NCI-H1048 (cell line): ENCODE measurements at regions not wholly inside any gene's neighbourhood (a gene's known extent, or its start where the extent isn't known, plus 50 kb on each side); places are given as distances from the start of the nearest gene placed in this dataset.
A peak's percentile ranks its signal among the peaks of the same experiment; 100 is the strongest.
"Not testable (repeated sequence)": the region's sequence is repeated elsewhere in the genome, so short reads cannot be mapped to it uniquely, and the experiment has no call there.

Experiments
- DNase-seq: peaks from one replicate; lab custom pipeline; 2025; lab: John Stamatoyannopoulos, UW

DNA sequence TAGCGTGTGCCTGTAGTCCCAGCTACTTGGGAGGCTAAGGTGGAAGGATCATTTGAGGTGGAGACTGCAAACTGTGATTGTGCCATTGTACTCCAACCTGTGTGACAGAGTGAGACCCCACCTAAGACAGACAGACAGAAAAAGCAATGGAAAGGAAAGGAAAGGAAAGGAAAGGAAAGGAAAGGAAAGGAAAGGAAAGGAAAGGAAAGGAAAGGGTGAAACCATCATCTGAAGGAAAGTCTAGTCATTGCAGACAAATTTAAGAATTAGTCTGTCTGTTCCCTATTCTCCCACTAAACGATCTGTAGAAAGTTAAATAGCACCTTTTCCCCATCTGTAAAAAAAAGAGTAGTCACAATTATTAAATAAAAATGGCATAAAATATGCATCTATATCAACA, 91.1 kb upstream of the SKAP2 start:
- no peak for DNase-seq

DNA sequence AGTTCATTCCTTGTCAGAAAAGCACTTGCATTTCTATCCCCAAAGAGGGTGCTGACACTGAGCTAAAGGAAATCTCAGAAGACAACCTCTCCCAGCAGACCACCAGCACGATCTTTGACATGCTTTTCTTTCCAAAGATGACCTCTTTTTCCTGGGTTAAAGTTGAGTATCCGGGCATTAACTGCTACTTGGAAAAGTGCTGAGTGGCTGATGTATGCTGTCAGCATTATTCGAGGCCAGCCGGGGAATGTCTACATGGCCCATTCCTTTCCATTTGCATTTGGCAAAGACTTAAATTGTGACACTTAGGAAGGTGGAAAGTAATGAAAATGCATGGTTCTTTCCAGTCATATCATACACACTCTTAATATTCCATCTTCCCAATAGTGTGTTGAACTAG, 90.6 kb upstream of the SKAP2 start:
- DNase-seq: no peak

DNA sequence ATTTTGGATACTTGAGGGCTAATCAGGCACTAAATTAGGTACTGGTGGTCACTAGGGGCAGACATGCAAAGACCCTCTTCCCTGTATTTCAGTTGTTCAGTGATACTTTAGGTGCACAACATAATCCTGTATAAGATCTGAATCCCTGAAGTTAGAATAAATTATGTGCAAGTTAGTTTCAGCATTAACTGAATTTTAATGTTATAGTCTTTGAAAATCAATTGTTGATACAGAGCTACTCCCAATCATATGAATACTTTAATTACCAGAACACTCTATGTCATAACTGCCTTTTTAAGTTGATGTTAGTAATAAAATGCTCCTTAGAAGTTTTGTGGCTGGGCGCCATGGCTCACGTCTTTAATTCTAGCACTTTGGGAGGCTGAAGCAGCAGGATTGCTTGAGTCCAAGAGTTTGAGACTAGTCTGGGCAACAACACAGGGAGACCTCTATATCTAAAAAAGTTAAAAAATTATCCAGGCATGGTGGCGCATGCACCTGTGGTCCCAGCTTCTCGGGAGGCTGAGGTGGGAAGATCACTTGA, 87.1 kb upstream of the SKAP2 start:
- DNase-seq: no peak

DNA sequence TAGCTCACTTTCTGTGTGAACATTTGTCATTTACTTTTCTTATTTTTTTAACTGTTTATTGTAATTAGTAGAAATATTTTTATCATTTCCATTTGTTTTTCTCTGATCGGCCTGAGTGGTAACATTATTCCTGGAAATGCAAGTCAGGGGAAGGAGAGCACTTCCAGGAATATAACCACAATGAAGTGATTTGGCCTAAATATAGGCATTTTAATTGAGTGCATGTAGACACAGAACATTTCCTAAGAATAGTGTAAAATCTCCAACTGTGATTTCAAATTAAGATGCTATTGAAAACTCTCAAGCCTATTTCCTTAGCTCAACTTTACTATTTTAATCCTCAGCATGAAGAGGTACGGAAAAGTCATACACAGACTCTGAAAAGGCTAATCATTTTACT, 86.5 kb upstream of the SKAP2 start:
- DNase-seq: no peak

DNA sequence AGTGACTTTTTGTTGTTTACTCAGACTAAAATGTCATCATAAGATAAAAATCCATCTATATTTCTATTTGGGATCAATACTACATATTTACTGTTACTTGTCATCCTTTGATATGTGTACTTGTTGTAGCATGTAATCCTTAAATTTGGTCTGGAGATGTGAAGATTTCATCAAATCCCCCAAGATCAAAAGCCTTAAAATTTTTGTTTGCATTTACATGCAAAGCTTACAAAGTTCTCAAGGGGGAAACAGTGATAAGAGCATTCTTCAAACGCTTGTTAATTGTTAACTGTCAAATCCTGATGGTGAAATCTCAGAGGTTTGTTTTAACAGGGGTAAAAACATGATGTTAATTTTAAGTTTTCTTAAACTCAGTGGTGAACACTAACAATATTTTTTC, 84.9 kb upstream of the SKAP2 start:
- DNase-seq: no peak

DNA sequence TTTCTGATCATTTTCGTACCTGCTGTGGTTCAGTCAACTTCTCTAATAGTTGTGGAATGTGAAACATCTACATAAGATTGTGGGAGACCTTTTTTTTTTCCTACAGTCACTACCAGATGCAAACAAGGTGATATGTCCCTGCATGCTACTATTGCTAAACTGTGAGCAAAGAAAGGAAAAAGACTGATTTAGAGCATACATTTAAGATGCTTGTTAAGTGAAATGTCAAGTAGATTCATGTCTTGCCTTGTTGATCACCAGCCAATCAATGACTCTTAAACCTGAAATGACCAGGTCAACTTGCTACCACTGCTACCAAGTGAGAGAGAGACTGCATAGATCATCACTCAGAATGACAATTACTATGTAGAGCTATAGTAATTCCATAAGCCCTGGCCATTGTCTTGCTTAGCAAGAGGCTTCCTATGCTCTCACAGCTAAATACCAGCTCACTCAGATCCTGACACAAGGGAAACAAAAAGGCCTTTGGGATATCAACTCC, 84.3 kb upstream of the SKAP2 start:
- no peak for DNase-seq

DNA sequence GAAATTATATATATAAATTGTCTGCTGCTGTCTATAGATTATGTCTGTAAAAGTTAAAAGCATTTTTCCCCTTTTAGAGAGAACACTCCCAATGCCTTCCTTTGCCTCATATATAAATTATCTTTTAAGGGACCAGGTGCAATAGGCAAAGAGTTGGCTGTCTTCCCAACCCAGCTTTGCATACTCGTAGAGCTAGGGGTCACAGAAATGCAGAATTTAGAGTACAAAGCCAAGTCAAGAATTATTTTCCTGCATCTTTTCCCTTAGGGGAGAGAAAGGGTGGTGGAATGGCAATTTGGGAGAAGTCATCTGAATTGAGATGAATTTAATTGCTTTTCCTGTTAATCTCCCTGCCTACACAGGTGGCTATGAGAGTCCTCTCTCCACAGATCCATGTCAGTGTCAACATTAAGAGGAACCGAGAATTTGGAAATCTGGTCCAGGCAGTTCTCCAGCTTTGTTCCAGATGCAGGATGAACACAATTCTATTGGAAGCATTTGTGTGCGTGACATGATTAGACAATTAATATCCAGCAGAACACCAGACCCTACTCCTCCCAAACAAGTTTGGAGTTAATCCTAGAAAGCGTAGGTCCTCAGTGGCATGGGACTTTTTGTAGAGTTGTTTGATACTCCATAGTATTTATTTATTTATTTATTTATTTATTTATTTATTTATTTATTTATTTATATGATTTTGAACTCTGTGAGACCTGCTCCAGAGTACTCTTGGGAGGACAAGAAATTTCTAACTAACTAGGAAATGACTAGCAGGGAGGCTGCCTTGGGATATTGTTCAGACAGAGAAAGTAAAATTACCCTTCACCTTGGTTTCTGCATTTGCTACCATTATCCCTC, 80.3 kb upstream of the SKAP2 start:
- peak; percentile 82 for DNase-seq

DNA sequence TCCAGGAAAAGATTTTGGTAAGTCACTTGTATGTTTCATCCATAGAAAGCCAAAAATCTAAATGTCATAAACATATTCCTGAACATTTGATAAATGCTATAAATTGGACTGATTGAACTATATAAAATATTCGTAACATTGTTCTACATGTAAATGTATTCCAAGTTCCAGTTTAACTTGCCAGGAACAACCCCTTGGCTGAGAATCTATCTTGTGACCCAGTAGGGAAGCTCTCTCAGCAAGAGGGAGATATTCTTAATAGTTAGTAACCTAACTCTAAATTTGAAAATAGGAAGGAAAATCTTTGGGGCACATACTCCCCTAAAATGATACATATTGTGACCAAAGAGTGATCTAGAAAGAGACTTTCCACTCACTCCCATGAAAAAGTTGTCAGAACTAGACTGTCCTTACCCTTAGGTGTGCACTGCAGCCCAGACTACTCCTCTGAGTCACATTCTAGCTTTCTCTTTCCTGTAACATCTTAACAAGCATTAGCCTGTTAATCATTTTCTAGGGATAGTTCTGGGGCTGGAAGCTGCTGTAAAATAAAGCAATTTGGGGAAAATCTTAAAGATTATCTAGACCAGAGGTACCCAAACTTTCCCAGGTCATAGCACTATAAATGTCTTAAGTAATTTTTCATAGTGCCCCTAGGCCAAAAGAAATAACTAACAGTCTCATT, 73.7 kb upstream of the SKAP2 start:
- DNase-seq: no peak

DNA sequence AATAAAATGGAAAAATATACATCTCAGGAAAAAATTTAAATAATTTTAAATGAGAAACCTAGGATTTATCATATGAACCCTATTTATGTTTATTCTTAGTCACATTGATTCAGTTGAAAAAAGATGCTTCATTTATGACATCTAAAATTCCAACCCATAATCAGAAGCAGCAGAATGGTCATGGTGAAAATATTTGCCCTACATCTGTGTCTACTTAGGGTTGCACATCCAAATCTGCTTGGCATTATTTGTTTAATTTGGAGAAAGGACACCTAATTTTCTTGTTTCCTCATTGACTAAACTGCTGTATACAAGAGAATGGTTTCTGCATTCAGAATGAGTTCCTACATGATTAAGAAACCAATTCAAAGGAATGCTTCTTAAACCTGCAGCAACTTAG, 72.9 kb upstream of the SKAP2 start:
- no peak for DNase-seq

DNA sequence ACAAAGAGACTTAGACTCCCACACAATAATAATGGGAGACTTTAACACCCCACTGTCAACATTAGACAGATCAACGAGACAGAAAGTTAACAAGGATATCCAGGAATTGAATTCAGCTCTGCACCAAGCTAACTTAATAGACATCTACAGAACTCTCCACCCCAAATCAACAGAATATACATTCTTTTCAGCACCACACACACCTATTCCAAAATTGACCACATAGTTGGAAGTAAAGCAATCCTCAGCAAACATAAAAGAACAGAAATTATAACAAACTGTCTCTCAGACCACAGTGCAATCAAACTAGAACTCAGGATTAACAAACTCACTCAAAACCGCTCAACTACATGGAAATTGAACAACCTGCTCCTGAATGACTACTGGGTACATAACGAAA, 68.2 kb upstream of the SKAP2 start:
- DNase-seq: not testable (repeated sequence)

DNA sequence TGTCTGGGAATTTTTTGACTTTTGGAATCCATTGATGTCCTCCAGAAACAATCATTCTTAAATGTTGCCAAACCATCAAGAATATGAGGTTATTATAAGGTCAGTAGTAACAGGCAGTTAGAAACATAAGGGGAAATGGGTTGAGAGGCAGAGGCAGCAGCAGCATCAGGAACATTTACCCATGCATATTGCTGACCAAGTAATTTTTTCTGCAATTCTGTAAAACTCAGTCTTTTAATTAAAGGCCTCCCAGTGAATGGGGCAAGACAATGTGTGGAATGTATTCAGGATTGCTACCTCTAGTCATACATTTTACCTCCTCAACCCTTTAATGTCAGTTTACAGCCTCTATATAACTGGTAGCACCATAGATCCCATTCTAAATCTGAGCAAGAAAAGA, 66.5 kb upstream of the SKAP2 start:
- DNase-seq: no peak

DNA sequence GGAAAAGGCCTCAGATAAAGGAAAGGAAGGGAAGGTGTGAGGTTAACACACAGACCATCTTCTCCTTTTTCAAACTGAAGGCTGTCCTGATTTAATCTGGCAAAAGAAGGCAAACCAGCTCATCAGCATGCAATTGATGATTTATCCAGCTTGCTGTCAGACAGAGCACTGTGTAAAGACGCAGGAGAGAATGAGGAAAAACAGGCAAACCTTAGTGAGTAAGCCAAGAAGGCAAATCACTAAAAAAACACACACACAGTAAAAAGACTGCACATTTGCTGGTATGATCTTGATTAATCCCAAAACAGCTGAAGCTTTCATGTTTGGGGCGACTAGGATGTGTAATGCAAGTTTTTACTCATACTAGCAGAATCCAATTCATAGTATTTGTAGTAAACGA, 65.8 kb upstream of the SKAP2 start:
- DNase-seq: no peak

DNA sequence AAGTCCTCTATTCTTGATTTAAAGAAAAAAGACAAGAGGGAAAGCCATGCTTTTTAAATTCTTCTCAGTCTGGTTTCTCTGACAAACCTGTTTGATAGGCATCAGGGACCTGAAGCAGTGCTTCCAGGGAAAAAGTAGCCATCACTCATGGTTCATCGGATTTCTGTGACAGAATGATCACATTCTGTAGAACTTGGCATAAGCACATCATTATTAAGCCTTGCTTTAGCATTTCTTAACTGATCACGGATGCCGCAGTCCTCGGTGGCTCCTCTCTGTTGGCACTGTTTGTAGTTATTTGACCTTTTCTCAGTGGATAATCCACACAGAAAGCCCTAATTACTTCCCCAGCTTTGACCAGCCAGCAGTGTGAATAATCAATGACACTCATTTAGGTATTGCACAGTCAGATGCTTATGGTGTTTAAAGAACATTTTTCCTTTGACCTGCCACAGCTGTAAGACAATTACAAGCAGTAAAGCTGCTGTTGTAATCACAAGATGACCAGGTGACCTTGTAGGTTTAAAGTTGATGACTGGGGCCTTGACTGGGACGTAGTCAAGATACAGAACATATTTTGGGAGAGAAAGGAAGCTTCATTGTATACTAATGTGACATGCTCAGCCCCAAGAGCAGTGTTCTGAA, 64.4 kb upstream of the SKAP2 start:
- no peak for DNase-seq

DNA sequence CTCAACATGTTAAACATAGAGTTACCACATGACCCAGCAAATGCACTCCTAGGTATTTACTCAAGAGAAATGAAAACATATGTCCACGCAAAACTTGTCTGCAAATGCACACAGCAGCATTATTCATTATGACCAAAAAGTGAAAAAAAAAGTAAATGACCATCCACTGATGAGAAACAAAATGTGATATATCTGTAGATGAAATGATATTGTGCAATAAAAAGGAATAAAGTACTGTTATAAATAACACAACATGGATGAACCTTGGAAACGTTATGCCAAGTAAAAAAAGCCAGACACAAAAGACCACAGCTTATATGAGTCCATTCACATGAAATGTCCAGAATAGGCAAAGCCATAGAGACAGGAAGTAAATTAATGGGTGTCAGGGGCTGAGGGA, 61.4 kb upstream of the SKAP2 start:
- DNase-seq: no peak

DNA sequence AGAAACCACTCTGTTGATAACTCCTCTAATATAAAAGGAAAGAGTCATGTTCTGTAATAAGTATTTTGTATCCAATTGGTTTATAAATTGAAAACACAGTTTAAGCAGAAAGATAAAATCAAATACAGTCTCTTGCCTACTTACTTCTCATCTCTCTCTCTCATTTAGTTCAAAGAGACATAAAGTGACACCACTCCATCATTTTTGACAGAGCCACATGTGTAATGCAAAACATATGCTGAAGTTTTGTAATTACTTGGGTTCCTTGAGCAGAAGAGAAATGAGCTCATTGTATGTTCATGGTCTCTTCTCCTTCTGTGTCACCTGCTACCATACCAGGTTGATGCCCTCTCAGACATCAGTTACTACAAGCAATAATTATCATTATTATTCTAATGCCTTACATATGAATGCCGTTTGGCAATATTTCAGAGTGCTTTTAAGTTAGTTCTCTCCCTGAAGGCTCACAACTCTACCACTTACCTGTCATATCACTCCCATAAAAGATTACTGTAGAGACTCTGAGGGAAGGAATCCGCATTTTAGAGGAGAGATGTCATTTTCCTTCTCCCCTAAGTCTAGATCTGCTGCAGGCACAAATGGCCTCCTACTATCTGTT, 59.9 kb upstream of the SKAP2 start:
- DNase-seq: no peak

DNA sequence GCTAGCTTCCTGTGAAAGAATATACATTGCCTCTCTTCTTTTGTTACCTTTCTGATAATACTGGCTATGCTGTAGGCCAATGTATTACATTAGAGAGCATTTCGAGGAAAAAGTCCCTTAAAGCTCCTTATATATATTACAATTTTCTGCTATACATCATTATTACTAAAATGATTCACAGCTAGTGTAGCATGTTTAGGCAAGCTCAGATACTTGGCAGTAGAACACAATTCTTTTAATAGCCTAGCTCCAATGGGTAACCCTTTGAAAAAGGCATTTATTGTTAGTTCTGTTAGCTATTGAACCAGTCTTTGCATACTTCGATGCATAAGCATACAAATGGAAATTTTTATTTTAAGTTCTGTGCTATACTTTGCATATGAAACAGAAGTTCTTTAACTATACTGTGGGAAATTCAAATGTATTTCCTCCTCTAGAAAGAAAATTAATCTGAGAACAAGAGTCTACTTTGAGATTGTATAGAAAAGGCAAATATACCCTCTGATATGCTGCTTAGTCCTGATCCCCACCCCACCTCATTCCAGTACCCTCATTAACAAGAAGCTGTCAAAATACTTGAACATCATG, 55.6 kb upstream of the SKAP2 start:
- peak; percentile 91 for DNase-seq

DNA sequence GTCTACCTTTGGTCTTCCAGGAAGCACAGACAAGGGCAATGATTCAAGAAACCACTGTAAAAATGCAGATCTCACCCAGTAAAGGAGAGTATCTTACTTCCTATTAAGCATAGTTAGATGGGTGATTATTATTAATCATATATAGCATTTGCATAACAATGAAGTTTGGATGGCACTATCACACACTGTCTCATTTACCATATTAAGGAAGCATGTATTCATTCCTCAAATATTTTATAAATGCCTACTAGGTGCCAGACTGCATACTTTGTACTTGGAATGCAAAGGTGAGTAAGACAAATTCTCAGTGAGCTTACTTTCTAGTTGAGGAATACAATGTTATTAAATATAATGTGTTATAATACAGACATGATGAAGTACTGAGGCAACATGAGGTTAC, 53.9 kb upstream of the SKAP2 start:
- no peak for DNase-seq

DNA sequence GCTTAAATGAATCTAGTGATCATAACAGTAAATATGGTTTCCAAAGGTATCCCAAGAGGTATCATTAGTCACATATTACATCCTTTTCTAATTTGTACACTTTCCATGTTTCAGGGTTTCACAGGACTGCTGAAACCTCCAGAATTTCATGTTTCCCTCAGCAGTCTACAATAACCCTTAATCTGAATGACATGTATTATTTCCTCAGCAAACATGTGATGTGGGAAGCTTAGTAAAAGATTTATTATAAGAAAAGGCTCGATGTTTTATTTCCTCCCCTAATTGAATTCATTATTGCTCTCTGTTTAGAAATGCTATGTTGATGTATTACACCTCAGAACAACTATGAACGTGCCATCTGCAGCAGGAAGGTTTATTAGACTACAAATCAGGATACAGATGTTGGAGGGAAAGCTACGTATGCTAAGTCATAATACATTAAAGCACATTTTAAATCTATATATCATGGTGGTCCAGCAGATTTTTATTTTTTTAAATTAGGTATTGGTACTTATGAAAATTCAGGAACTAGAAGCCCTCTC, 52.5 kb upstream of the SKAP2 start:
- DNase-seq: no peak

DNA sequence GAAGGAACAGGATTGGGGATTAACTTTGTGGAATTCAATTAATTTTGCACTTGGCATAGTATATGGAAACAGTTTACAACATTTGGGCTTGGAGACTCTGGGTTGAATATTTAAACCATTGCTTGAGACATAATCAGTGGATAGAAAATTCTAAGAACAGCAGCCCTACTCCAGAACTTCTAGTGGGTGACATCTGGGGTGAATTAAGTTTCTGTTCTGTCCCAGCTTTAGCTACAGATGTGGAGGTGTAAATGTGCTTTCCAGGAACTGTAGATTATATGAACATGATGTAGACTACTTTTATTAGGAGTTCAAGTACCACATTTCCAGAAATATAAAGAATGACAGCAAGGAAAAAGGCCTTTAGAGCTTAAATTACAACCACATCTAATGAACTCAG, 51.9 kb upstream of the SKAP2 start:
- no peak for DNase-seq
